Body of pancreas (tissue), 4 donors: ENCODE measurements at regions not wholly inside any gene's neighbourhood (a gene's known extent, or its start where the extent isn't known, plus 50 kb on each side); places are given as distances from the start of the nearest gene placed in this dataset.

Experiments
- CTCF ChIP-seq, 7 experiments: fragments of 450-650 bp in 4 of 7; fragments of 200-600 bp in 3 of 7; sonication (generic) in 3 of 7; IDR thresholded peaks; one replicate each; pipeline ENCODE4 v1.5.1; 2016 to 2019; ENCODE audit warnings: antibody characterized with exemption in 7 of 7
- POLR2A ChIP-seq, 3 donors: fragments of 450-650 bp; IDR thresholded peaks; one replicate each; pipeline ENCODE4 v1.6.1; 2016; ENCODE audit warnings: antibody characterized with exemption in 3 of 3, mild to moderate bottlenecking in 2 of 3

- TF ChIP-seq POLR2A (IDR thresholded peaks at IDR 0.05) (no peak), CTCF (IDR thresholded peaks at IDR 0.05) (no peak)
These were observed 115.2 kb upstream of the SERBP1 start for GRCh38 chr1:67545364-67545763.
